HepG2 (cell line): ENCODE measurements at regions not wholly inside any gene's neighbourhood (a gene's known extent, or its start where the extent isn't known, plus 50 kb on each side); places are given as distances from the start of the nearest gene placed in this dataset.

Source experiments
- CCDC6 ChIP-seq: sonication (generic); formaldehyde crosslinking; IDR thresholded peaks from 2 replicates; pipeline ENCODE4 v1.8.1; 2022; ENCODE audit warnings: mild to moderate bottlenecking, missing genetic modification reagents, moderate library complexity
- CREM ChIP-seq, 2 experiments: sonication (generic) in 1 of 2; formaldehyde crosslinking in 1 of 2; IDR thresholded peaks; 2 replicates each; pipeline versions ENCODE4 v1.4.0 to v1.6.1; 2016 to 2020; ENCODE audit warnings: antibody characterized with exemption in 1 of 2, mild to moderate bottlenecking in 1 of 2, missing genetic modification reagents in 1 of 2
- DNMT1 ChIP-seq: sonication (generic); formaldehyde crosslinking; IDR thresholded peaks from 2 replicates; pipeline ENCODE4 v1.5.1; 2020; ENCODE audit warnings: mild to moderate bottlenecking, missing genetic modification reagents
- FOSL1 ChIP-seq: sonication (generic); formaldehyde crosslinking; IDR thresholded peaks from 2 replicates; pipeline ENCODE4 v1.9.0; 2021; ENCODE audit warnings: missing genetic modification reagents, borderline replicate concordance
- FOXA3 ChIP-seq: IDR thresholded peaks from 2 replicates; pipeline ENCODE4 v1.6.1; 2016; ENCODE audit warnings: missing genetic modification reagents, missing compliant biosample characterization
- FOXJ3 ChIP-seq: sonication (generic); formaldehyde crosslinking; IDR thresholded peaks from 2 replicates; pipeline ENCODE4 v1.4.0; 2020; ENCODE audit warnings: missing genetic modification reagents, mild to moderate bottlenecking, borderline replicate concordance
- HMG20A ChIP-seq: IDR thresholded peaks from 2 replicates; pipeline ENCODE4 v1.6.1; 2016; ENCODE audit warnings: borderline replicate concordance
- HMG20B ChIP-seq: conservative IDR thresholded peaks from 2 replicates; pipeline ENCODE4 v1.6.1; 2016; ENCODE audit warnings: missing genetic modification reagents, missing compliant biosample characterization
- KAT7 ChIP-seq: IDR thresholded peaks from 2 replicates; pipeline ENCODE4 v1.6.1; 2018; ENCODE audit warnings: borderline replicate concordance, missing compliant biosample characterization
- MAZ ChIP-seq, 2 experiments: sonication (generic) in 1 of 2; formaldehyde crosslinking in 1 of 2; IDR thresholded peaks; 2 replicates each; pipeline versions ENCODE4 v1.5.0 to v1.6.1; 2012 to 2020; ENCODE audit warnings: low read depth in 2 of 2, mild to moderate bottlenecking in 2 of 2, borderline replicate concordance in 1 of 2, improper control_type of control experiment in 1 of 2, low read length in 1 of 2, missing genetic modification reagents in 1 of 2, moderate library complexity in 1 of 2
- NR1H2 ChIP-seq: sonication (generic); formaldehyde crosslinking; IDR thresholded peaks from 2 replicates; pipeline ENCODE4 v1.8.1; 2022; ENCODE audit warnings: low read depth, missing genetic modification reagents, borderline replicate concordance
- NR2F1 ChIP-seq, 2 experiments: fragments of 450-650 bp in 1 of 2; formaldehyde crosslinking in 1 of 2; IDR thresholded peaks; 2 replicates each; pipeline versions ENCODE4 v1.5.0 to v1.6.1; 2016 to 2020; ENCODE audit warnings: mild to moderate bottlenecking in 1 of 2, missing compliant biosample characterization in 1 of 2, missing genetic modification reagents in 1 of 2, moderate library complexity in 1 of 2
- POLR2G ChIP-seq: fragments of 200-400 bp; formaldehyde crosslinking; IDR thresholded peaks from 2 replicates; pipeline ENCODE4 v1.6.1; 2018; ENCODE audit warnings: mild to moderate bottlenecking, low read depth, low read length, moderate library complexity
- SMC3 ChIP-seq: IDR thresholded peaks from 2 replicates; pipeline ENCODE4 v1.6.1; 2011; ENCODE audit warnings: low read length, improper control_type of control experiment
- ZNF17 ChIP-seq: sonication (generic); formaldehyde crosslinking; IDR thresholded peaks from 2 replicates; pipeline ENCODE4 v1.5.0; 2020; ENCODE audit warnings: mild to moderate bottlenecking, missing genetic modification reagents
- ZNF251 ChIP-seq: sonication (generic); formaldehyde crosslinking; IDR thresholded peaks from 2 replicates; pipeline ENCODE4 v1.9.0; 2021; ENCODE audit warnings: mild to moderate bottlenecking, missing genetic modification reagents
- ZNF264 ChIP-seq: sonication (generic); formaldehyde crosslinking; IDR thresholded peaks from 2 replicates; pipeline ENCODE4 v1.4.0; 2020; ENCODE audit warnings: missing genetic modification reagents
- ZNF337 ChIP-seq: sonication (generic); formaldehyde crosslinking; IDR thresholded peaks from 2 replicates; pipeline ENCODE4 v1.5.1; 2020; ENCODE audit warnings: missing genetic modification reagents, low read depth, mild to moderate bottlenecking, borderline replicate concordance
- ZNF382 ChIP-seq: sonication (generic); formaldehyde crosslinking; IDR thresholded peaks from 2 replicates; pipeline ENCODE4 v1.5.0; 2020; ENCODE audit warnings: missing genetic modification reagents, mild to moderate bottlenecking, borderline replicate concordance
- ZSCAN25 ChIP-seq: sonication (generic); formaldehyde crosslinking; IDR thresholded peaks from 2 replicates; pipeline ENCODE4 v1.8.0; 2022; ENCODE audit warnings: mild to moderate bottlenecking, missing genetic modification reagents
- TF ChIP-seq, protein P1 (sequence below): sonication (generic); formaldehyde crosslinking; IDR thresholded peaks from 2 replicates; pipeline ENCODE4 v1.4.0; 2020; ENCODE audit warnings: missing genetic modification reagents, low read depth, mild to moderate bottlenecking, borderline replicate concordance
- TF ChIP-seq, protein P2 (sequence below): IDR thresholded peaks from 2 replicates; pipeline ENCODE4 v1.6.1; 2016
- TF ChIP-seq, protein P3 (sequence below): sonication (generic); formaldehyde crosslinking; IDR thresholded peaks from 2 replicates; pipeline ENCODE4 v1.4.0; 2020; ENCODE audit warnings: missing genetic modification reagents; ENCODE audit errors: not compliant biosample characterization
- TF ChIP-seq, protein P4 (sequence below): sonication (generic); formaldehyde crosslinking; IDR thresholded peaks from 2 replicates; pipeline ENCODE4 v1.4.0; 2020; ENCODE audit warnings: mild to moderate bottlenecking, missing genetic modification reagents

DNA sequence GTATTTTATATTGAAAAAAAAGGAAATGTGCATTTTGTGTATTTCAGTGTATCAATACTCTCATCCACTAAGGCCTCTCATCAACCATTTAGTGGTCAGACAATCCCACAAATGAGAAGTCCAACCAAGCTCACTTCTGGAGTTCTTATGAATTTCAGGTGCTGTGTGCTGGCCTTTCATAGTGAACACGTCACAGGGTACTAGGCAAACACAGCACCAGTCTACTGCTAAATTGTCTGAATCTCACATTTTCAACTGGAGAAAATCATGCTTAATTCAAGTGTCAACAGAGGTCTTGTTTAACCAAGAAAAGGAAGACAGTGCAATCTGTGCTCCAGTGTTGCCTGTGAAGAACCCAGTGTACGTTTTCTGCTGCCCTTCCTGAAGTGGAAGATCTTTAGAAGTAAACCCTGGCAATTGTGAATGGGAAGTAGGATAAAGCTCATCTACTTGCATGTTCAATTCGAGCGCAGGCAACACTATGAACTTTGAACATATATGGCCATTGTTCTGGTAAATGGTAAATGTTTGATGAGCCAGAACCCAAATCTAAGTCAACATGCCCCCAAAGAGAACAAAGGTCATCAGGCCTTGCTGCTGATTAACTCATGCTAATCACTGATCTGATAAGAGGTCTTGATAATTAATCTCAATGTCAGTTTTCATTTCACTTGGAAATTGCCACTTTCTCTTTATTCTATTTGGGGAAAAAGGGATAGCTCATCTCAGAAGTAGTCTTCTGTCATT, 439.2 kb upstream of the SOX9 start (continued):
- TF ChIP-seq SMC3: peak; percentile 26; the same call in 1 of the 2 replicates
- TF ChIP-seq ZNF17: no peak
- TF ChIP-seq CREM (IDR thresholded peaks at IDR 0.05): peak; percentile 90
- no peak for TF ChIP-seq CREM (CRISPR knock-in tag; IDR thresholded peaks at IDR 0.05)
- peak; percentile 92 for TF ChIP-seq FOXJ3 (CRISPR knock-in tag)
- TF ChIP-seq, protein P1, sequence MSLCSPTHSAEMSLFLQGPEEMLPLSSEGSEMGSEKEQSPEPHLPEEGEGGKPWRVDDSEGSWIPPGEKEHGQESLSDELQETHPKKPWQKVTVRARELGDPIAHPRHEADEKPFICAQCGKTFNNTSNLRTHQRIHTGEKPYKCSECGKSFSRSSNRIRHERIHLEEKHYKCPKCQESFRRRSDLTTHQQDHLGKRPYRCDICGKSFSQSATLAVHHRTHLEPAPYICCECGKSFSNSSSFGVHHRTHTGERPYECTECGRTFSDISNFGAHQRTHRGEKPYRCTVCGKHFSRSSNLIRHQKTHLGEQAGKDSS (CRISPR knock-in tag): no peak
- no peak for TF ChIP-seq ZNF251 (CRISPR knock-in tag)
- TF ChIP-seq FOSL1: no peak
- TF ChIP-seq HMG20B (CRISPR knock-in tag): peak; percentile 79; the same call in 1 of the 2 replicates
- peak; percentile 44 for TF ChIP-seq ZNF264 (CRISPR knock-in tag)
- peak; percentile 74 for TF ChIP-seq POLR2G
- TF ChIP-seq CCDC6 (CRISPR knock-in tag): no peak
- TF ChIP-seq, protein P2, sequence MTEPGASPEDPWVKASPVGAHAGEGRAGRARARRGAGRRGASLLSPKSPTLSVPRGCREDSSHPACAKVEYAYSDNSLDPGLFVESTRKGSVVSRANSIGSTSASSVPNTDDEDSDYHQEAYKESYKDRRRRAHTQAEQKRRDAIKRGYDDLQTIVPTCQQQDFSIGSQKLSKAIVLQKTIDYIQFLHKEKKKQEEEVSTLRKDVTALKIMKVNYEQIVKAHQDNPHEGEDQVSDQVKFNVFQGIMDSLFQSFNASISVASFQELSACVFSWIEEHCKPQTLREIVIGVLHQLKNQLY (CRISPR knock-in tag): peak; percentile 40; the same call in 1 of the 2 replicates
- TF ChIP-seq KAT7: peak; percentile 85
- 0 out of 2 replicates have a peak, but pooled peaks have one; percentile 25 for TF ChIP-seq ZSCAN25 (CRISPR knock-in tag)
- peak; percentile 91 for TF ChIP-seq HMG20A (CRISPR knock-in tag)
- TF ChIP-seq FOXA3 (CRISPR knock-in tag): peak; percentile 98
- TF ChIP-seq MAZ (IDR thresholded peaks at IDR 0.05; ENCODE audit: borderline replicate concordance, low read depth, low read length): peak; percentile 81
- no peak for TF ChIP-seq MAZ (CRISPR knock-in tag; IDR thresholded peaks at IDR 0.05; ENCODE audit: low read depth)
- TF ChIP-seq, protein P3, sequence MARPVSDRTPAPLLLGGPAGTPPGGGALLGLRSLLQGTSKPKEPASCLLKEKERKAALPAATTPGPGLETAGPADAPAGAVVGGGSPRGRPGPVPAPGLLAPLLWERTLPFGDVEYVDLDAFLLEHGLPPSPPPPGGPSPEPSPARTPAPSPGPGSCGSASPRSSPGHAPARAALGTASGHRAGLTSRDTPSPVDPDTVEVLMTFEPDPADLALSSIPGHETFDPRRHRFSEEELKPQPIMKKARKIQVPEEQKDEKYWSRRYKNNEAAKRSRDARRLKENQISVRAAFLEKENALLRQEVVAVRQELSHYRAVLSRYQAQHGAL (CRISPR knock-in tag): no peak
- TF ChIP-seq NR1H2 (CRISPR knock-in tag): no peak
- TF ChIP-seq, protein P4, sequence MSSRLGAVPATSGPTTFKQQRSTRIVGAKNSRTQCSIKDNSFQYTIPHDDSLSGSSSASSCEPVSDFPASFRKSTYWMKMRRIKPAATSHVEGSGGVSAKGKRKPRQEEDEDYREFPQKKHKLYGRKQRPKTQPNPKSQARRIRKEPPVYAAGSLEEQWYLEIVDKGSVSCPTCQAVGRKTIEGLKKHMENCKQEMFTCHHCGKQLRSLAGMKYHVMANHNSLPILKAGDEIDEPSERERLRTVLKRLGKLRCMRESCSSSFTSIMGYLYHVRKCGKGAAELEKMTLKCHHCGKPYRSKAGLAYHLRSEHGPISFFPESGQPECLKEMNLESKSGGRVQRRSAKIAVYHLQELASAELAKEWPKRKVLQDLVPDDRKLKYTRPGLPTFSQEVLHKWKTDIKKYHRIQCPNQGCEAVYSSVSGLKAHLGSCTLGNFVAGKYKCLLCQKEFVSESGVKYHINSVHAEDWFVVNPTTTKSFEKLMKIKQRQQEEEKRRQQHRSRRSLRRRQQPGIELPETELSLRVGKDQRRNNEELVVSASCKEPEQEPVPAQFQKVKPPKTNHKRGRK (CRISPR knock-in tag): no peak
- no peak for TF ChIP-seq DNMT1
- no peak for TF ChIP-seq ZNF337 (CRISPR knock-in tag)
- peak; percentile 70 to 94 for TF ChIP-seq NR2F1 (CRISPR knock-in tag; IDR thresholded peaks at IDR 0.05)
- TF ChIP-seq ZNF382 (CRISPR knock-in tag): no peak
